A673 (cell line): ENCODE measurements at regions not wholly inside any gene's neighbourhood (a gene's known extent, or its start where the extent isn't known, plus 50 kb on each side); places are given as distances from the start of the nearest gene placed in this dataset.

Source experiments
- BruUV-seq: library from RNA; stranded (reverse); fragments of 400-500 nt; replicated peaks from 2 replicates; lab custom pipeline; 2021; lab: Mats Ljungman, UMichigan
- CTCF ChIA-PET: fragments of 300-600 bp; sonication (Branson Sonifier 250); formaldehyde crosslinking; loops from one replicate; lab custom pipeline; 2022; ENCODE audit warnings: antibody characterized with exemption; lab: Charles Lee
- POLR2A ChIA-PET: fragments of 300-600 bp; sonication (Branson Sonifier 250); formaldehyde crosslinking; loops from one replicate; lab custom pipeline; 2022; ENCODE audit warnings: antibody characterized with exemption; ENCODE audit not compliant: low non-redundant PET; lab: Charles Lee
- DNase-seq: peaks from one replicate; pipeline ENCODE4 v3.0.0-alpha.2; 2015; ENCODE audit warnings: low spot score
- H3K27ac ChIP-seq: fragments of 200-600 bp; sonication (generic); 2 replicates; pipeline ENCODE4 v1.5.1; 2016; ENCODE audit warnings: mixed run types, low read depth, mild to moderate bottlenecking, mixed read lengths, antibody characterized with exemption, low read length; ENCODE audit not compliant: poor library complexity, severe bottlenecking
- H3K27me3 ChIP-seq: fragments of 200-600 bp; sonication (generic); replicated peaks from 2 replicates; pipeline ENCODE4 v1.6.1; 2017; ENCODE audit warnings: mixed run types, low read depth, mild to moderate bottlenecking, mixed read lengths, antibody characterized with exemption, low read length; ENCODE audit not compliant: insufficient read depth, poor library complexity
- H3K36me3 ChIP-seq: fragments of 200-600 bp; sonication (generic); 2 replicates; pipeline ENCODE4 v1.6.1; 2016; ENCODE audit warnings: mixed run types, mild to moderate bottlenecking, mixed read lengths, antibody characterized with exemption, low read length; ENCODE audit not compliant: insufficient read depth, poor library complexity, severe bottlenecking
- H3K4me1 ChIP-seq: fragments of 200-600 bp; sonication (generic); 2 replicates; pipeline ENCODE4 v1.6.1; 2017; ENCODE audit warnings: mixed run types, mild to moderate bottlenecking, mixed read lengths, antibody characterized with exemption, low read length; ENCODE audit not compliant: insufficient read depth, poor library complexity, severe bottlenecking
- H3K4me3 ChIP-seq: fragments of 200-600 bp; sonication (generic); 2 replicates; pipeline ENCODE4 v1.5.1; 2016; ENCODE audit warnings: low read depth, mixed run types, mild to moderate bottlenecking, mixed read lengths, low read length; ENCODE audit not compliant: poor library complexity, severe bottlenecking
- H3K9me3 ChIP-seq: fragments of 200-600 bp; sonication (generic); 2 replicates; pipeline ENCODE4 v1.6.1; 2016; ENCODE audit warnings: mixed run types, low read depth, mild to moderate bottlenecking, mixed read lengths, antibody characterized with exemption, low read length; ENCODE audit not compliant: poor library complexity, severe bottlenecking
- CTCF ChIP-seq: fragments of 300-800, 200-600 bp; sonication (generic); conservative IDR thresholded peaks from 2 replicates; pipeline ENCODE4 v1.5.1; 2017; ENCODE audit warnings: low read depth, mild to moderate bottlenecking, antibody characterized with exemption, low read length, moderate library complexity, mixed read lengths
- EZH2 ChIP-seq: fragments of 200-600 bp; sonication (generic); IDR thresholded peaks from 2 replicates; pipeline ENCODE4 v1.6.1; 2017; ENCODE audit warnings: borderline replicate concordance, low read depth, mild to moderate bottlenecking, mixed read lengths, antibody characterized with exemption, low read length; ENCODE audit not compliant: poor library complexity, severe bottlenecking
- intact Hi-C: fragments of 100-400 bp; cut with micrococcal nuclease; formaldehyde crosslinking; loops from one replicate; pipeline ENCODE4 v1.10.0; 2022; ENCODE audit not compliant: unreplicated experiment

DNA sequence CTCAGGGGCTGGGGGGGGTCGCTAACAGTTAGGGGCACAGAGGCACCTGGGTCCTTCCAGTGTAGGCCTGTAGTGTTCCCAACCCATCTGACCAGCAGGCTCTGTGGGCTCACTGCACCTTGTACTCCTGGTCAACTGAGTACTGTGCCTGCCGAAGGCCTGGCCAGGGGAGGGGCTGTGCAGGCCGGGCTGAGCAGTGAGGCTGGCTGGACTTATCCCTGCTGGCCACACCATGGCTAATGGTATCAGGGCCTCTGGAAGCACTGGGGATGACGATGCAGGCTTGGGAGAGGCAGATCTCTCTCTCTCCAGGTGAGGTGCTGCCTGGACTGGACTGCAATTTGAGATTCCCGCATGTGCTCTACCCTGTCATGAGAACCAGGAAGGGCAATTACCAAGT, 58.9 kb upstream of the SDK2 start:
- BruUV-seq = no TSS peak
- Histone ChIP-seq H3K4me3 (no peak overlapping the region), H3K4me1 (no peaks in the 10 kb centered on the region), H3K27me3 (peaks cover 9% of the 10 kb centered on the region), H3K9me3 (no peaks in the 10 kb centered on the region), H3K36me3 (no peaks in the 10 kb centered on the region), H3K27ac (no peak overlapping the region)
- TF ChIP-seq EZH2 (no peak), CTCF (no peak)
- no peak for DNase-seq
- CTCF ChIA-PET = no interaction called here
- intact Hi-C loops = no loop called here
- POLR2A ChIA-PET = no interaction called here

DNA sequence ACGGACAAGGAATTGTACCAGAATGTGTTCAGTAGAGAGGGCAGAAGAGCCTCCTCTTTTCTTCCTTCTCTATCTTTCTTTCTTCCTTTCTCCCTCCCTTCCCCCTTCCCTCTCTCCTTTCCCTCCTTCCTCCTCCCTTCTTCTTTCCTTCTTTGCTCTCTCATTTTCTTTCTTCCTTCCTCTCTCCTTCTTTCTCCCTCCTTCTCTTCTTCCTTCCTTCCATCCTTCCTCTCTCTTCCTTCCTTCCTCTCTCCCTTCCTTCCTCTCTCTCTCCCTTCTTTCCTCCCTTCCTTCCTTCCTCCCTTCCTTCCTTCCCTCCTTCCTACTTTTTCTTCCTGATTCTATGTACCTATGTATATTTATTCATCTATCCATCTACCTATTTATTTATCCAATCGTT, 59.7 kb upstream of the SDK2 start:
- ChIA-PET CTCF (no interaction called here), POLR2A (no interaction called here)
- no peaks in the 10 kb centered on the region for H3K36me3 ChIP-seq
- no peaks in the 10 kb centered on the region for H3K9me3 ChIP-seq
- H3K4me1 ChIP-seq = no peaks in the 10 kb centered on the region
- H3K27ac ChIP-seq = no peak overlapping the region
- intact Hi-C loops = no loop called here
- peaks cover 7% of the 10 kb centered on the region for H3K27me3 ChIP-seq
- H3K4me3 ChIP-seq = no peak overlapping the region
- no peak for DNase-seq
- TF ChIP-seq CTCF (no peak), EZH2 (no peak)
- BruUV-seq = no TSS peak

DNA sequence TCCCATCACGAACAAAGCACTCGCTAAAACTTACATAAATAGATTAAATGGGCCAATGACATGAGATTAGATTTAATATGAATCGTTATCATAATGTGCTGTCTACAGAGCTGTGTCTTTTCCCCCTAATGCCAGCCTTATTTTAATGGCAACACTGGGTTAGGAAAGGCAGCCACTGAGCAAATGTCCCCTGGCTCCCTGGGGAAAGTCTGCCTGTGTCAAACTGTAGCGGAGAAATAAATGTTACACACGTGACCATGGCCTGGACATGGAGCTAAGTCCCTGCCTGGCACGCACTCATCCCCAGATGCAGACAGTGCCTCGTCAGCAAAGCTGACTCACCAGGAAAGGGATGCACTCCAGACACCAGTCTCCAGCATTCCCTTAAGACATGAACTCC, 61.3 kb upstream of the SDK2 start:
- Histone ChIP-seq H3K27ac (no peak overlapping the region), H3K4me1 (no peaks in the 10 kb centered on the region), H3K9me3 (no peaks in the 10 kb centered on the region), H3K4me3 (no peak overlapping the region), H3K36me3 (no peaks in the 10 kb centered on the region), H3K27me3 (peaks cover 16% of the 10 kb centered on the region)
- ChIA-PET CTCF (interaction anchor here (0.5 kb wide), 1 partner anchor 284 kb away, joined by 3 read pairs; no protein-coding TSS in a partner anchor), POLR2A (no interaction called here)
- no TSS peak for BruUV-seq
- TF ChIP-seq CTCF (no peak), EZH2 (no peak)
- intact Hi-C loops = no loop called here
- DNase-seq = peak; percentile 70
